Esophagus squamous epithelium (tissue), 4 donors: ENCODE measurements at regions not wholly inside any gene's neighbourhood (a gene's known extent, or its start where the extent isn't known, plus 50 kb on each side); places are given as distances from the start of the nearest gene placed in this dataset.

Source experiments
- POLR2A ChIP-seq, 4 donors: fragments of 450-650 bp; IDR thresholded peaks; one replicate each; pipeline ENCODE4 v1.6.1; 2017; ENCODE audit warnings: antibody characterized with exemption in 4 of 4, mild to moderate bottlenecking in 4 of 4, moderate library complexity in 3 of 4
- TF ChIP-seq, protein P1 (sequence below), 6 experiments: fragments of 450-650 bp in 4 of 6; fragments of 200-600 bp in 2 of 6; sonication (generic) in 2 of 6; IDR thresholded peaks; one replicate each; pipeline ENCODE4 v1.5.1; 2016 to 2019; ENCODE audit warnings: antibody characterized with exemption in 6 of 6, mild to moderate bottlenecking in 4 of 6, moderate library complexity in 4 of 6

DNA sequence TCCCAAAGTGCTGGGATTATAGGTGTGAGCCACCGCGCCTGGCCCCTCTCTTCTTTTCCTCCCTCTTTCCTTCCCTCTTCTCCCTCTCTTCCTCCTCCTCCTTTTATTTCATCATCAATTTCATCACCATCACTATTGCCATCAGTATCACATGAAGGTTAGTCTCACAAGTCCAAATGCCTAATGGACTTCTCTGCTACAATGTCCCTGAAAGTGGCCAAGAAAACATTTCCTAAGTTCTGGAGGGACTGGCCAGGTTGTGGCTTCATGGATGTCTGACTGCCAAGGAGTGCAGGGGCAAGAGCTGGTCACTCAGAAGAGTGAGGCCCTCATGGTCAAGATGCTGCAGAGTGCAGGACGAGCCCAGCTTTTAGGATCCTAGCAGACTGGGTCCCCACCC lies 97.6 kb downstream of the SYNE3 start:
- TF ChIP-seq, protein P1, sequence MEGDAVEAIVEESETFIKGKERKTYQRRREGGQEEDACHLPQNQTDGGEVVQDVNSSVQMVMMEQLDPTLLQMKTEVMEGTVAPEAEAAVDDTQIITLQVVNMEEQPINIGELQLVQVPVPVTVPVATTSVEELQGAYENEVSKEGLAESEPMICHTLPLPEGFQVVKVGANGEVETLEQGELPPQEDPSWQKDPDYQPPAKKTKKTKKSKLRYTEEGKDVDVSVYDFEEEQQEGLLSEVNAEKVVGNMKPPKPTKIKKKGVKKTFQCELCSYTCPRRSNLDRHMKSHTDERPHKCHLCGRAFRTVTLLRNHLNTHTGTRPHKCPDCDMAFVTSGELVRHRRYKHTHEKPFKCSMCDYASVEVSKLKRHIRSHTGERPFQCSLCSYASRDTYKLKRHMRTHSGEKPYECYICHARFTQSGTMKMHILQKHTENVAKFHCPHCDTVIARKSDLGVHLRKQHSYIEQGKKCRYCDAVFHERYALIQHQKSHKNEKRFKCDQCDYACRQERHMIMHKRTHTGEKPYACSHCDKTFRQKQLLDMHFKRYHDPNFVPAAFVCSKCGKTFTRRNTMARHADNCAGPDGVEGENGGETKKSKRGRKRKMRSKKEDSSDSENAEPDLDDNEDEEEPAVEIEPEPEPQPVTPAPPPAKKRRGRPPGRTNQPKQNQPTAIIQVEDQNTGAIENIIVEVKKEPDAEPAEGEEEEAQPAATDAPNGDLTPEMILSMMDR (IDR thresholded peaks at IDR 0.05): no peak
- no peak for TF ChIP-seq POLR2A (IDR thresholded peaks at IDR 0.05)
